ENCODE measurements at regions not wholly inside any gene's neighbourhood (a gene's known extent, or its start where the extent isn't known, plus 50 kb on each side); places are given as distances from the start of the nearest gene placed in this dataset.
"Not testable (repeated sequence)": the region's sequence is repeated elsewhere in the genome, so short reads cannot be mapped to it uniquely, and the experiment has no call there.

DNA sequence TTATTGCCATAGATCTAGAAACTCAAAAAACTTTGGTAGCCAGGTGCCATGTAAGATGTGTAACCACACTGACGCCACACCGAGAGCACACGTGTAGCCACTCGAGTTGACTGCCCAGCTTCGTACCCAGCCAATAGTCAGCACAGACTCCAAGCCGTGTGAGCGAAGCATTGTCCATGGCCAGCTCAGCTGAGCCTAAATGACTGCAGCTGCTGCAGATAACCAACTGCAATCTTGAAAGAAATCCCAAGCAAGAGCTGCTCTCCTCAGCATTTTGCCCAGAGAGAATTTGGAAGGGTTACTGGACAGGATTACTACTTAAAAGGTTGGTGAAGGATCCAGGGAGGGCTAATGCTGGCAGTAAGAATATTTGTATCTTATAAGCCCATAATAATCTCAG lies 193.0 kb upstream of the THRB start:
- DNase-seq: no peak

DNA sequence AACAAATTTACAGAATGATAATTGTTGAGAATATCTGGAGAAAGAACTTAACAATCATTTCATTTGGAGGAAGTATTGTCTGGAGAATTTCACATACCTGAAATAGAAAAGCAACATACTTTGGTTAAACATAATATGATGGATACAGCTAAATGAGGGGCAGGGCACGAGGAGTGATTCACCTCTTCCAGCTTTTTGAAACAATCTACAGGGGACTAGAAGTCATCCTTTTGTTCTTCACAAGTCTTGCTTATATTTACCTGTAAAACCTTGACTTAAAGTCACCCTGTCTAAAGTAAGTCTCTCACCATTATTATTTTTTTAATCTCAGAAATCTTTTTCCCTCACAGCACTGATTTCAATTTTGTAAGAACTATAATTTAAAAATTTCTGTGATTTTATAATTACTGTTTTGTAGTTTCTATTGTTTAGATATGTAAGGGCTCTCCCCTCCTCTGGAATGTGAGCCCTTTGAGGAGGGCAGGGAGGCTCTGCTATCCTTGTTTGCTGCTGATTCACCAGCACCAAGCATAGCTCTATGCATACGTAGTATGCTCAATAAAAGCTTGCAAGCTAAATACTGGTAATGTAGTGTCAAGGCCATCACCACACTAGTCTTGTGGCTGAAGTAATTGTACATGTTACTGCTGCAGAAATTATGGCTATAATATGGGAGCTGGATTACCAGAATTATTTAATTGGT lies 193.9 kb upstream of the THRB start:
- no peak for DNase-seq

GRCh38 chr3:24689353-24689752 lies 194.7 kb upstream of the THRB start:
- no peak for DNase-seq

DNA sequence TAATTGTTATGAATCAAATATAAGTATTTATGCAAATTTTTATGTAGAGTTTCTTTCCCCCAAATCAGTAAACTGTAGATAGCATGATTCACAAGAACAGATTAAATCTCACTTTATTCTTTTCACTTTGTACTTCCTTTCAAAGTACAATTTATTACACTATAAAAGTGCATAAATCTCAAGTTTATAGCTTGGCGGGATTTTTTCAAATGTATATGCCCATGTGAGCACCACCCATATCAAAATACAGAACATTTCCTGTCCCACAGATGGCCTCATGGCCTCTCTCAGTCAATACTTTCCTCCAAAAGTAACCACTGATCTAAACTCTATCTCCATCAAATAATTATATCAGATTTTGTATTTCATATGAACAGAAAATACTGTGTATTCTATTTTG lies 196.1 kb upstream of the THRB start:
- no peak for DNase-seq

DNA sequence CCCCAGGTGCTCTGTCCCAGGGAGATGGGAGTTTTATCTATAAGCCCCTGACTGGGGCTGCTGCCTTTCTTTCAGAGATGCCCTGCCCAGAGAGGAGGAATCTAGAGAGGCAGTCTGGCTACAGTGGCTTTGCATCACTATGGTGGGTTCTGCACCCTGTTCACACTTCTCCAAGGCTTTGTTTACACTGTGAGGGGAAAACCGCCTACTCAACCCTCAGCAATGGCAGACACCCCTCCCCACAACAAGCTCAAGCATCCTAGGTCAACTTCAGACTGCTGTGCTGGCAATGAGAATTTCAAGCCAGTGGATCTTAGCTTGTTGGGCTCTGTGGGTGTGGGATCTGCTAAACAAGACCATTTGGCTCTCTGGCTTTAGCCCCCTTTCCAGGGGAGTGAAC lies 204.4 kb upstream of the THRB start:
- not testable (repeated sequence) for DNase-seq

GRCh38 chr3:24704496-24704895 lies 209.8 kb upstream of the THRB start:
- no peak for DNase-seq

DNA sequence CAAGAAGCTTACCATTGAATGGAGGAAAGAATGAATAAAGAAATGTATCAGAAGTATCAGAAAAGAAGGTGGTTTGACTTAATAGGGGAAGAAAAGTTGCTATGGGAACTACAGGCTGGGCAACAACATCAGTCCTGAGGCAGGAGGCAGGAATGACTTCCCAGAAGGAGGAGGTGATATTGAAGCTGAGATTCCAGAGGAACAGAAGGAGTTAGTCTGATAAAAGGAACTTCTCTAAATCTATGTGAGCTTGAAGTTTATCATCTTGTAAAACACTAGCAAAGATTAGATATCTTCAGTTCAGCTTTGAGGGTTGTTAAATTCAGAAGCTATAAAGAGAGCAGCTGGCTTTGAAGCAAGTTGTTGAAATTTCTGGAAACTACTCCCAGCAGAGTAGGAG lies 213.3 kb upstream of the THRB start:
- no peak for DNase-seq

- DNase-seq: no peak
Measured at GRCh38 chr3:24709956-24710355, 215.3 kb upstream of the THRB start.

GRCh38 chr3:24713516-24713915 lies 218.9 kb upstream of the THRB start:
- DNase-seq: no peak

- no peak for DNase-seq
Measured at GRCh38 chr3:24714436-24714835, 219.8 kb upstream of the THRB start.

DNA sequence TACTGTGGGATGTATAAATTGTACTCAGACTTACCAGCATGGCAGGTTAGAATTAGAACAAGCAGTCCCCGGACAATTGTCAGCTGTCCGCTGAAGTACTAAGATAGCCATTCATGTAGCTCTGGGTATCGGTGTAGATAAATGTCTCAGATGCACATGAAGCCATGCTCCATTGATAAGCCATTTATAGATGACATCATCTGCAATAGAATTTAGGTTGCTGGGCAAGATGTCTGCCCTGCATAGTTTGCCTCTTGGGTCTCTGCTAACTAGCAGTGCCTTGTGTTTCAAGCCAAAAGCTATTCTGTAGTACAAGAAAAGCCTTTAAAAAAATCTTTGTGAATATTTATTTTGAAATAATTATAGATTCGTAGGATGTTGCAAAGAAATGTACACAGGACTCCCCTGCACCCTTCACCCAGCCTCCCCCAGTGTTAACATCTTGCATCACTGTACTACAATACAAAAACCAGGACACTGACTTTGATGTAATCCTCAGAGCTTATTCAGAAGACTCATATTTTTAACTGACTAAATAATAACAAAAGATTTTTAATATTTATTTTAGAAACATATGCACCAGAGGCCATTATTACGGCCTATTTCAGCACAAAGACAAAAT lies 220.6 kb upstream of the THRB start:
- no peak for DNase-seq

GRCh38 chr3:24722087-24722486 lies 227.4 kb upstream of the THRB start:
- DNase-seq: no peak

GRCh38 chr3:24725514-24726255 lies 231.0 kb upstream of the THRB start:
- DNase-seq: no peak

DNA sequence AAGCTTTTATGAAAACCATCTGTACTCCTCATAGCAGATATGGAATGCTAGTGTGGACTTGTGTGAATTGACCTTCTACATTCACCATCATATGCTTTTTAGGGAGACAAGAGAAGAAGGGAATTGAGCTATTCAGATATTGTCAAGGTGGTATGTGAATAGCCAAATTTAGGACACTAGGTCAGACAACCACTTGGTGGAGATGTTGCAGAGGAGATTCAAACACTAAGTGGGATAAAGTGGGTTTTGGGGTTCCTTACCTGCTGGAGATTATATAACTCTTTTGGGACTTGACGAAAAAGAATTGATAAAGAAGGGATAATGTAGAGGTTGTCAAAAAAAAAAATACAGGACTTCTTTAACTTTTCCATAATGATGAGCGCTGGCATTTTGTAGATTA lies 231.8 kb upstream of the THRB start:
- no peak for DNase-seq

DNA sequence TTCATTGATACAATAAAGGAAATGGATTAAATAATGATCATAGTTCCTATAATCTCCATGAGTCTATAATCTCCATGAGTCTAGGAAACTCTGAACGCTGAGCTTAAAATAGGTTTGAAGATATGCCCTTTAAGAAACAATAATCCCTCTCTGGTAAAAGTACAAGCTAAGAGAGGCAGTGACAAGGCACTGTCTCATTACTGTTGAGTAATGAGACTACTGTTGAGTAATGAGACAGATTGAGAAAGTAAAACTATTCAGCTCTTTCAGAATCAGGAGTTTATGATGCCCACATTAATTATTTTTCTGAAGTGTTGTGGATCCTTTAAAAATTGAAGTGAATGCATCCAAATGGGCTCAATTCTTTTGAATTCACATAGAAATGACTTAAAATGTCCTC lies 235.5 kb upstream of the THRB start:
- DNase-seq: no peak

- DNase-seq: no peak
Measured at GRCh38 chr3:24734019-24734418, 239.4 kb upstream of the THRB start.

DNA sequence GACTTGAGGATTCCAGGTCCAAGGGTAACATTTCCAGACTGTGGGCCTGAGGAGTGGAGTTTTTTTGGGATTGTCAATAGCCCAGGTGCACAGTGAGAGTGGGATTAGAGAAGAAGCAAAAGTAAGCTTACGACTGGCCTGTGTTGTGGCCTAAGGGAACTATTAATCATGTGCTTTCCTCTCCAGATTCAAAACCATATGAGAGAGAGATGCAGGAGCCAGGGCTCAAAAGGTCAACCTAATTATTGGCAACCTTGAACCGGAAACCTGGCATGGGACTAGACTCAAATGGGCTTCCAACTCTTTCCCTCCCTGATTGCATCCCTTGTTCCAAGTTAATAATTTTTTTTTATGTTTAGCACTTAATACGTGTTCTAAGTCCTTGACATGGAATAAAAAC lies 242.1 kb upstream of the THRB start:
- no peak for DNase-seq

GRCh38 chr3:24740326-24740725 lies 245.7 kb upstream of the THRB start:
- no peak for DNase-seq

DNA sequence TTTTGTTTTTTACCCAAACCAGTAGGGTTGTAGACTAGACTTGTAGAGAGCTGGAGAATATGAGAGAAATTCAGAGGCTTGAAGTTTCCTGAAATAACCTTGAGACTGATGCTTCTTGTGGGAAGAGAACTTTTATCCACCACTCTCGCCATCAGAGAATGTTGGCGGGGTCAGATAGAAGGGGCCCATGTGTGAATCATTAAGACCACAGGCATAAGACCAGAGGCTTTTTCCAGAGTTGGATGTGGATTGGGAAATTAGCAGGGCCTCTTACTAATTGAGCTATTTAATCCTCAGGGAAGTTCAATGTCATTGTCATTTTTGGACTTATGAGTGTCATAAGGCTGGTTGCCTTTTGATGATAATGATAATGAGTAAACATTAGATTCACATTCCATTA lies 246.9 kb upstream of the THRB start:
- no peak for DNase-seq

- no peak for DNase-seq
Measured at GRCh38 chr3:24748520-24748919, 253.9 kb upstream of the THRB start.

DNA sequence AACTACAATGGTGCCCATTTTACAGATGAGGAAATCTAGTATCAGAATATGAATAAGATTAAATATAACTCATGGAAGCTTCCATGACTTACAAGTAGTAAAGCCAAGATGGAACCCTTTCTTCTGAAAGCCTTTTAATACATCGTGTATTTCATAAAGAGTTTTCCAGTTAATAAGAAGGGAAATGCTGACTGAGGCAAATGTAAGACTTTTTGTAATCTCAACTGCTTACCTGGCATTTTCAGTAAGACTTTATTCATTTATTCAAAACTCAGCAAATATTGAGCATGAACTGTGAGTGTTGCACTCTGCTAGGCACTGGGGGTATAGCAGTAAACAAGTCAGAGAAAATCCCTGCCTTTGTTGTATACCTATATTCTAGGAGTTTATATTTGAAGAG lies 256.4 kb upstream of the THRB start:
- no peak for DNase-seq

DNA sequence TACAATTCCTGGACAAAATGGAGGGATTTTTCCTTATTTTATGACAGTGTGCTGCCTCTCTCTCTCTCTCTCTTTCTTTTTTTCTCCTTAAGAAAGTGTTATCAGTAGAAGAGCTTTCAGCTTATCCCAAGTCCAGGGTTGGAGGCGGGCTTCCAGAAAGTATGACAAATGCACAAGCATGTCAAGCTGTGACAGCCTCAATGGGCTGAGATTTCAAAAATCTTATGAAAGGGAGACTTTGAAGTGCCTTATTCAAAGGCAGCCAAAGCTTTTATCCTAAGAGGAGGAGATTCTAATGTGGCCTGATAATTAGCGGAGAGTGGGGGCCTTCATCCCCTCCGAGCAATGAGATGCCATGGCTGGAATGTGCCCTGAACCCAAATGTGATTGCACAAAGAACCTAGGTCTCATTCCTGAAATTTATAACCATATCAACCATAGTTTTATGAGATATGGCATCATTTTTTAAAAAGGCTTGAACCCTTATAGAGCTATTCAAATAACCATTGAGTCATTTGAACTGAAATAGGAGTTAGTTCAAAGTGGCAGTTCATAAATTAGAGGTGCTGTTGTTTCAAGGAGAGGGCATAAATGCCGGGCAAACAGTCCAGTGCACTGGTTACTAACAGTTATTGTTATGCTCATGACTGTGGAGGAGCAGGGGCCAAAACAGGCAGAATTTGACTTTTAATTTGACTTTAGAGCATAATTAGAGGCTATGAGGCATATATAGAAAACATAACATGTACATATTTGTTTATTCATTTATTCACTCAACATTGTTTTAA lies 261.6 kb upstream of the THRB start:
- DNase-seq: peak; percentile 0

DNA sequence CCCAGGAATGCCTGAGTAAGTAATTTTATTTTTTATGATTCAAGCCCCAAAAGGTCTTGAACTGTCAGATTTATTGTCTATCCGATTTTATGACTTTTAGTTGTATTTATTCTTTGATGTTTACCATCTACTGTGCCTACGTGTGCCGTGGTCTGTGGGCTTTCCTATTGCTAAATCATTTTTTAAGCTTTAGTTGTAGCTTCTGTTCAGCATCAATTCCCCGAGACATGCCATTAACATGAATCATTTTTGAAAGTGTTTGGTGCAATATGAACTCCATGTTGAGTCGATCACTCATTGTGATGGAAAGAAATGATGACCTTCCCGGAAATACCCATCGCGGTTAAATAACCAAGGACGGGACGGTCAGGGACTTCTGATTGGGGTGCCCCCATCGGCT lies 268.7 kb upstream of the THRB start:
- no peak for DNase-seq
